ENCODE measurements at regions not wholly inside any gene's neighbourhood (a gene's known extent, or its start where the extent isn't known, plus 50 kb on each side); places are given as distances from the start of the nearest gene placed in this dataset.
A peak's percentile ranks its signal among the peaks of the same experiment; 100 is the strongest.
"Not testable (repeated sequence)": the region's sequence is repeated elsewhere in the genome, so short reads cannot be mapped to it uniquely, and the experiment has no call there.

DNA sequence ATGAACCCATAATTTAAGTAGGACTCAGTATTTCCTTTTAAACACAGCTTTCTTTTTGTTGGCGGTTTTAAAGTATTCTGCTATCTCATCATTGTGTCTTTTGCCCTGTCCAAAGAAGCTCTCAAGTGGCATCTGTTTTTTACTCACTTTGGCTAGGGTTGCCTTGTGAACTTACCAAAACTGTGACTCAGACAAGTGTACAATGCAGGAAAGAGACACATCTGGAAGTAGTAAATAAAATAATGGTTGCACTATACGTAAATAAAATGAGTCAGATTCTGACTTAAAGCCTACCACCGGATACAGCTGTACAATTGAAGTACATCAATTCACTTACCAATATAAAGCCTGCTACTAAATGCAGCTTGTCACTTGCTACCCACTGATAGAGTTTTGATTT lies 619.2 kb upstream of the LRFN5 start:
- no peak for TF ChIP-seq Cebpa-rat (IDR thresholded peaks at IDR 0.05)
- Histone ChIP-seq H3K36me3 (no peaks in the 10 kb centered on the region), H3K27ac (no peak overlapping the region), H4K20me1 (no peaks in the 10 kb centered on the region), H3K27me3 (no peaks in the 10 kb centered on the region), H3K4me3 (no peak overlapping the region), H3K9ac (no peak overlapping the region), H3K9me3 (replicated peaks in 1 of 11) (no peaks in the 10 kb centered on the region), H3K4me1 (no peaks in the 10 kb centered on the region), H3K4me2 (no peak overlapping the region)

DNA sequence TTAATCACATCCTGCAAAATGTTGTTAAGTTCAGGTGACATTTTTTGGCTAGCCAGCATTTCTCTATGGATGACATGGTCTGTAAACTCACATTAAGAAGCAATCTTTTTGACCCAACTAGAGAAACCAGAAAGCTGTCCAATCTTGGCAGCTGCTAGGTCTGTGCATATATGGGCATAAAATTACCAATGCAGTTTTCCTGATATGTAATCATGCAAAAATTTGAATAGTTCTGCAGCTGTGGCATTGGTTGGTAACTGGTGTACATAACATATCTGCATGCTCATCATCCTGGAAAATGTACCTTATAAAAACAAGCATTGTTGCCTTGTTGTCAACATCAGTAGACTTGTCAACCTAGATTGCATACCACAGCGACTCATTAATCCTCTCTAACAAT lies 620.0 kb upstream of the LRFN5 start:
- Histone ChIP-seq H3K4me2 (no peak overlapping the region), H3K36me3 (no peaks in the 10 kb centered on the region), H4K20me1 (no peaks in the 10 kb centered on the region), H3K4me3 (no peak overlapping the region), H3K27me3 (no peaks in the 10 kb centered on the region), H3K4me1 (no peaks in the 10 kb centered on the region), H3K27ac (no peak overlapping the region), H3K9ac (no peak overlapping the region), H3K9me3 (replicated peaks in 1 of 11) (no peaks in the 10 kb centered on the region)
- no peak for TF ChIP-seq Cebpa-rat (IDR thresholded peaks at IDR 0.05)

DNA sequence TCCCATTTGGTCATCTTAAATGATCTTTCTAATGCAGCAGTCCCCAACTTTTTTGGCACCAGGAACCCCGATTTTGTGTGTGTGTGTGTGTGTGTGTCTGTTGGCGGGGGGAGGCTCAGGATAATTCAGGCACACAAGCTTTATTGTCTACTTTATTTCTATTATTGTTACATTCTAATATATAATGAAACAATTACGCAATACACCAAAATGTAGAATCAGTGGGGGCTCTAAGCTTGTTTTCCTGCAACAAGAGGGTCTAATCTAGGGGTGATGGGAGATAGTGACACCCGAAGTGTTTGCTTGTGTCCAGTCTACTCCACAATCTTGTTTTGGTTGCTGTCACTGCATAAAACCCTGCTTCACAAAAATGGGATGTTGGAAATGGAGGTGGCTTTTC lies 621.1 kb upstream of the LRFN5 start:
- Histone ChIP-seq H3K4me1 (no peaks in the 10 kb centered on the region), H3K4me3 (no peak overlapping the region), H4K20me1 (no peaks in the 10 kb centered on the region), H3K27ac (no peak overlapping the region), H3K36me3 (no peaks in the 10 kb centered on the region), H3K27me3 (no peaks in the 10 kb centered on the region), H3K9me3 (replicated peaks in 1 of 11) (no peaks in the 10 kb centered on the region), H3K9ac (no peak overlapping the region), H3K4me2 (no peak overlapping the region)
- peak in 8 of 11 experiments; percentile 25 to 90 (median 62); a peak in 15 of 22 replicates for TF ChIP-seq Cebpa-rat (IDR thresholded peaks at IDR 0.05)

DNA sequence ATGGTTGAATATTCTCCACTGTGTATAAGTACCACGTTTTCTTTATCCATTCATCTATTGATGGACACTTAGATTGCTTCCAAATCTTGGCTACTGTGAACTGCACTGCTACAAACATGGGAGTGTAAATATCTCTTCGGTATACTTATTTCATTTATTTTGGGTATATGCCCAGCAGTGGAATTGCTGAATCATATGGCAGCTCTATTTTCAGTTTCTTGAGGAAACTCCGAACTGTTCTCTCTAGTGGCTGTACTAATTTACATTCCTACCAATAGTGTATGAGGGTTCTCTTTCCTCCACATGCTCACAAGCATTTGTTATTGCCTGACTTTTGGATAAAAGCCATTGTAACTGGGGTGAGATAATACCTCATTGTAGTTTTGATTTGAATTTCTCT lies 623.1 kb upstream of the LRFN5 start:
- TF ChIP-seq Cebpa-rat (IDR thresholded peaks at IDR 0.05): no peak
- Histone ChIP-seq H3K27me3 (no peaks in the 10 kb centered on the region), H3K9me3 (replicated peaks in 1 of 11) (no peaks in the 10 kb centered on the region), H3K4me1 (no peaks in the 10 kb centered on the region), H3K27ac (no peak overlapping the region), H3K9ac (no peak overlapping the region), H3K4me2 (no peak overlapping the region), H3K4me3 (no peak overlapping the region), H3K36me3 (no peaks in the 10 kb centered on the region), H4K20me1 (no peaks in the 10 kb centered on the region)

DNA sequence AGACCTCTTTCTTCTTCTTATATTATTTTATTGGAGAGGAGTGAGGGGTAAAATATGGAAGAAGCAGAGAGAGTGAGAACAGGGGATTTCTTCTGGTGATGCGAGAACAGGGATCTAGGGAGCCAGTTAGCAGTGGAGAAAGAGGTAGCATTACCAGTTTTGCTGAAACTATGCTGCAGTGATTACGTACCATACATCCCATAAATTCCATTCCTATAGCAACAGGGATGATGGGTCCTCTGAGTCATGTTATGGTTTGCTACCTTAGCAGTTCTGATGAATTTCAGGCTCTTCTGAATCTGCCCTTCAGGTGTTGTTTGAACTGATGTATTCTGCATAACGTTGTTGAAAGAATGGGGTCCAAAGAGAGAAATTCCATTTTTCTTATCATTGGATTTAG lies 625.4 kb upstream of the LRFN5 start:
- H3K27me3 ChIP-seq: no peaks in the 10 kb centered on the region
- H3K27ac ChIP-seq: no peak overlapping the region
- H3K4me2 ChIP-seq: no peak overlapping the region
- H3K9me3 ChIP-seq (replicated peaks in 1 of 11): no peaks in the 10 kb centered on the region
- no peak overlapping the region for H3K4me3 ChIP-seq
- no peaks in the 10 kb centered on the region for H3K36me3 ChIP-seq
- TF ChIP-seq Cebpa-rat (IDR thresholded peaks at IDR 0.05): no peak
- H3K4me1 ChIP-seq: no peaks in the 10 kb centered on the region
- no peaks in the 10 kb centered on the region for H4K20me1 ChIP-seq
- no peak overlapping the region for H3K9ac ChIP-seq

DNA sequence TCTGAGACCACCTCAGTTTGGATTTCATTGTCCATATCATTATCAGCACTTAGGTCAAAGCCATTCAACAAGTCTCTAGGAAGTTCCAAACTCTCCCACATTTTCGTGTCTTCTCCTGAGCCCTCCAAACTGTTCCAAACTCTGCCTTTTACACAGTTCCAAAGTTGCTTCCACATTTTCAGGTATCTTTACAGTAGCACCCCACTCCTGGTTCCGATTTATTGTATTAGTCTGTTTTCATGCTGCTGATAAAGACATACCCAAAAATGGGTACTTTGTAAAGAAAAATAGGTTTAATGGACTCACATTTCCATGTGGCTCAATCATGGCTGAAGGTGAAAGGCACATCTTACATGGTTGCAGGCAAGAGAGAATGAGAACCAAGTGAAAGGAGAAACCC lies 646.4 kb upstream of the LRFN5 start:
- not testable (repeated sequence) for H3K27me3 ChIP-seq, H4K20me1 ChIP-seq, H3K4me2 ChIP-seq, H3K9ac ChIP-seq, H3K36me3 ChIP-seq, H3K4me1 ChIP-seq, H3K27ac ChIP-seq, H3K4me3 ChIP-seq
- peaks cover 3 to 19% (median 13%) of the 10 kb centered on the region in 11 experiments; a peak in 18 of 22 replicates for H3K9me3 ChIP-seq (replicated peaks in 1 of 11)

DNA sequence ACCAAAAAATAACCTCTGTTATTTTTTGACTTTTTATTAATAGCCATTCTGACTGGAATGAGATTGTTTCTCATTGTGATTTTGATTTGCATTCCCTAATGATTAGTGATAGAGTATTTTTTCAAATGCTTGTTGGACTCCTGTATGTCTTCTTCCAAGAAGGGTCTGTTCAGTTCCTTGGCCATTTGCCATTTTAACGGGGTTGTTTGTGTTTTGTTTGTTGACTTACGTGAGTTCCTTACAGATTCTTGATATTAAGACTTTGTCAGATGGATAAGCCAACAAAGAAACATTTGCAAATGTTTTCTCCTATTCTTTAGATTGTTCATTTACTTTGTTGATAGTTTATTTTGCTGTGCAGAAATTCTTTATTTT lies 651.6 kb upstream of the LRFN5 start:
- no peak overlapping the region for H3K27ac ChIP-seq
- H3K4me3 ChIP-seq: no peak overlapping the region
- no peaks in the 10 kb centered on the region for H3K27me3 ChIP-seq
- no peaks in the 10 kb centered on the region for H3K4me1 ChIP-seq
- H4K20me1 ChIP-seq: no peaks in the 10 kb centered on the region
- H3K9me3 ChIP-seq (replicated peaks in 1 of 11): peaks cover 0 to 12% (median 10%) of the 10 kb centered on the region in 11 experiments; a peak in 18 of 22 replicates
- no peak overlapping the region for H3K4me2 ChIP-seq
- TF ChIP-seq Cebpa-rat (IDR thresholded peaks at IDR 0.05): no peak
- no peaks in the 10 kb centered on the region for H3K36me3 ChIP-seq
- H3K9ac ChIP-seq: no peak overlapping the region

DNA sequence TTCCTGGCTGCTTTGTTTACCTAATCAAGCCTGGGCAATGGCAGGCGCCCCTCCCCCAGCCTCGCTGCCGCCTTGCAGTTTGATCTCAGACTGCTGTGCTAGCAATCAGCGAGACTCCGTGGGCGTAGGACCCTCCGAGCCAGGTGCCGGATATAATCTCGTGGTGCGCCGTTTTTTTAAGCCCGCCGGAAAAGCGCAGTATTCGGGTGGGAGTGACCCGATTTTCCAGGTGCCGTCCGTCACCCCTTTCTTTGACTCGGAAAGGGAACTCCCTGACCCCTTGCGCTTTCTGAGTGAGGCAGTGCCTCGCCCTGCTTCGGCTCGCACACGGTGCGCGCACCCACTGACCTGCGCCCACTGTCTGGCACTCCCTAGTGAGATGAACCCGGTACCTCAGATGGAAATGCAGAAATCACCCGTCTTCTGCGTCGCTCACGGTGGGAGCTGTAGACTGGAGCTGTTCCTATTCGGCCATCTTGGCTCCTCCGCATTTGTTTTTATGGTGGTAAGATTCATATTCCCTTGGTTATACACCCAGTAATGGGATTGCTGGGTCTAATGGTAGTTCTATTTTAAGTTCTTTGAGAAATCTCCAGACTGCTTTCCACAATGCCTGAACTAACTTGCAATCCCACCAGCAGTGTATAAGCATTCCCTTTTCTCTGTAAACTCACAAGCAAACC lies 652.1 kb upstream of the LRFN5 start:
- H3K9ac ChIP-seq; H3K9me3 ChIP-seq (replicated peaks in 1 of 11); H3K4me2 ChIP-seq; H3K36me3 ChIP-seq; H3K27ac ChIP-seq; H3K4me1 ChIP-seq; H3K27me3 ChIP-seq; H4K20me1 ChIP-seq; H3K4me3 ChIP-seq: not testable (repeated sequence)

DNA sequence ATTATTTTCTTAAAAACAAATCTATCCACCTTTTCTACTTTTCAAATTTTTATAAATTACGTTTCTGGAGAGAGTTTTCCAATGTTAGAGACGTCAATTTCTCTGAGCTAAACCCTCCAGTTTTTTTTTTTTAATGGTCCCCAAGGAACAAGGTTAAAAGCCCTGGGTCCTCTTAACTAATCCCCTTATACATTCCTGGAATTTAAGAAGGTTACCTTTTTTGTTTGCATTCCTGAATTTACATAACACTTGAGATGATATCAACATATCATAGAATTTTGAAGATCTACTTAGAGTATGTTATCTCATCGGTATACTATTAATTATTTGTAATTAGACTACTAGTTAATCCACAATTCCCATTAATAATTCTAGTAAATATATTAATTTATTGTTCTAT lies 662.2 kb upstream of the LRFN5 start:
- no peak overlapping the region for H3K9ac ChIP-seq
- no peak overlapping the region for H3K4me2 ChIP-seq
- no peak overlapping the region for H3K27ac ChIP-seq
- H3K4me1 ChIP-seq: no peaks in the 10 kb centered on the region
- H3K36me3 ChIP-seq: no peaks in the 10 kb centered on the region
- no peaks in the 10 kb centered on the region for H3K9me3 ChIP-seq (replicated peaks in 1 of 11)
- H3K27me3 ChIP-seq: no peaks in the 10 kb centered on the region
- H4K20me1 ChIP-seq: no peaks in the 10 kb centered on the region
- no peak for TF ChIP-seq Cebpa-rat (IDR thresholded peaks at IDR 0.05)
- H3K4me3 ChIP-seq: no peak overlapping the region

DNA sequence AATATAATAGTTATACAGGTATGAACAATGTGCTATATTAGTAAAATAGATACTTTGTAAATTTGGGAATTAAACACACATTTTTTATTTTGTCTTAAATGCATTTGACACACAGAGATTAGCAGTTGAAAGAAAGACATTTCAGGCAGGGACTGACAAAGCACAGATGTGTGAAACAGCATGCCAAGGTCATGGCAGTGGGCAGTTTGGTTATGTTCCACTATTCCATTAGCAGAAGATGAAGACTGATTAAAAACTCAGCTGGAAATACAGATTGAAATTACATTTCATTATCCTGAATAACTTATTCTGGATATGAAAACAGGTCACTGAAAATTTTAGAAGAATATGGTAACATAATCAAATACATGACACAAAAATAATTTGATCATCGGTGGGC lies 669.8 kb upstream of the LRFN5 start:
- H3K36me3 ChIP-seq: no peaks in the 10 kb centered on the region
- no peaks in the 10 kb centered on the region for H3K4me1 ChIP-seq
- no peak overlapping the region for H3K9ac ChIP-seq
- H3K27me3 ChIP-seq: no peaks in the 10 kb centered on the region
- H3K27ac ChIP-seq: no peak overlapping the region
- no peak overlapping the region for H3K4me3 ChIP-seq
- TF ChIP-seq Cebpa-rat (IDR thresholded peaks at IDR 0.05): no peak
- H3K4me2 ChIP-seq: no peak overlapping the region
- no peaks in the 10 kb centered on the region for H3K9me3 ChIP-seq (replicated peaks in 1 of 11)
- no peaks in the 10 kb centered on the region for H4K20me1 ChIP-seq
